K562 (cell line): ENCODE measurements at regions not wholly inside any gene's neighbourhood (a gene's known extent, or its start where the extent isn't known, plus 50 kb on each side); places are given as distances from the start of the nearest gene placed in this dataset.

Experiments
- BCOR ChIP-seq: fragments of 450-650 bp; IDR thresholded peaks from 2 replicates; pipeline ENCODE4 v1.6.1; 2016
- L3MBTL2 ChIP-seq: fragments of 450-650 bp; IDR thresholded peaks from 2 replicates; pipeline ENCODE4 v1.6.1; 2016; ENCODE audit warnings: mild to moderate bottlenecking, moderate library complexity
- MGA ChIP-seq: fragments of 450-650 bp; IDR thresholded peaks from 2 replicates; pipeline ENCODE4 v1.6.1; 2016; ENCODE audit warnings: mild to moderate bottlenecking, moderate library complexity
- NEUROD1 ChIP-seq: fragments of 150-350 bp; IDR thresholded peaks from 2 replicates; pipeline ENCODE4 v1.6.1; 2014; ENCODE audit warnings: borderline replicate concordance, low read length, low read depth; ENCODE audit not compliant: partially characterized antibody
- PRPF4 ChIP-seq: fragments of 200-400 bp; formaldehyde crosslinking; IDR thresholded peaks from one replicate; pipeline ENCODE4 v1.6.1; 2017; ENCODE audit warnings: low read length, low read depth, mild to moderate bottlenecking; ENCODE audit not compliant: insufficient read depth, poor library complexity, severe bottlenecking
- RBM17 ChIP-seq: fragments of 200-400 bp; formaldehyde crosslinking; IDR thresholded peaks from 2 replicates; pipeline ENCODE4 v1.6.1; 2017; ENCODE audit warnings: low read depth, mild to moderate bottlenecking, low read length, borderline replicate concordance
- TAF1 ChIP-seq: IDR thresholded peaks from 2 replicates; pipeline ENCODE4 v1.6.1; 2011; ENCODE audit warnings: mild to moderate bottlenecking, low read length, moderate library complexity; ENCODE audit not compliant: insufficient read depth, control insufficient read depth, severe bottlenecking; ENCODE audit errors: extremely low read depth
- ZNF121 ChIP-seq: sonication (generic); formaldehyde crosslinking; conservative IDR thresholded peaks from 2 replicates; pipeline ENCODE4 v1.8.0; 2022; ENCODE audit warnings: missing genetic modification reagents
- ZNF347 ChIP-seq: fragments of 450-650 bp; formaldehyde crosslinking; IDR thresholded peaks from 2 replicates; pipeline ENCODE4 v1.4.0; 2020; ENCODE audit warnings: low read depth, mild to moderate bottlenecking, moderate library complexity
- ZNF431 ChIP-seq: sonication (generic); formaldehyde crosslinking; IDR thresholded peaks from 2 replicates; pipeline ENCODE4 v1.8.0; 2022; ENCODE audit warnings: mild to moderate bottlenecking, missing genetic modification reagents
- ZNF592 ChIP-seq: fragments of 450-650 bp; IDR thresholded peaks from 2 replicates; pipeline ENCODE4 v1.6.1; 2017; ENCODE audit warnings: antibody characterized with exemption, mild to moderate bottlenecking

GRCh38 chr1:31122101-31122735, 56.7 kb upstream of the PUM1 start (continued):
- TF ChIP-seq MGA (peak; percentile 66), ZNF431 (no peak), ZNF347 (CRISPR knock-in tag) (no peak), ZNF121 (0 out of 2 replicates have a peak, but pooled peaks have one; percentile 18), L3MBTL2 (peak; percentile 77), PRPF4 (no peak), NEUROD1 (no peak), RBM17 (no peak), TAF1 (no peak), ZNF592 (peak; percentile 38; the same call in 1 of the 2 replicates), BCOR (0 out of 2 replicates have a peak, but pooled peaks have one; percentile 38)
